PFSK-1 (cell line): ENCODE measurements at regions not wholly inside any gene's neighbourhood (a gene's known extent, or its start where the extent isn't known, plus 50 kb on each side); places are given as distances from the start of the nearest gene placed in this dataset.

Source experiments
- POLR2AphosphoS5 ChIP-seq: IDR thresholded peaks from 2 replicates; pipeline ENCODE4 v1.6.1; 2012; ENCODE audit warnings: low read depth, mild to moderate bottlenecking, control low read depth, low read length, moderate library complexity
- SIN3A ChIP-seq: IDR thresholded peaks from 2 replicates; pipeline ENCODE4 v1.6.1; 2012; ENCODE audit warnings: mild to moderate bottlenecking, low read length, moderate library complexity, borderline replicate concordance; ENCODE audit not compliant: insufficient read depth
- TAF1 ChIP-seq: IDR thresholded peaks from 2 replicates; pipeline ENCODE4 v1.6.1; 2012; ENCODE audit warnings: low read length, control low read depth, borderline replicate concordance; ENCODE audit not compliant: insufficient read depth
- TF ChIP-seq, protein P1 (sequence below), 2 experiments: IDR thresholded peaks; 2 replicates each; pipeline versions ENCODE4 v1.6.1 to v1.8.0; 2011 to 2012; ENCODE audit warnings: low read depth in 2 of 2, low read length in 2 of 2, control low read depth in 1 of 2, inconsistent platforms in 1 of 2, mild to moderate bottlenecking in 1 of 2, moderate library complexity in 1 of 2; ENCODE audit not compliant: insufficient read depth in 1 of 2

GRCh38 chr2:12824778-12825379 lies 108.1 kb downstream of the TRIB2 start:
- no peak; the same call in 1 of the 2 replicates for TF ChIP-seq POLR2AphosphoS5
- no peak for TF ChIP-seq TAF1
- TF ChIP-seq, protein P1, sequence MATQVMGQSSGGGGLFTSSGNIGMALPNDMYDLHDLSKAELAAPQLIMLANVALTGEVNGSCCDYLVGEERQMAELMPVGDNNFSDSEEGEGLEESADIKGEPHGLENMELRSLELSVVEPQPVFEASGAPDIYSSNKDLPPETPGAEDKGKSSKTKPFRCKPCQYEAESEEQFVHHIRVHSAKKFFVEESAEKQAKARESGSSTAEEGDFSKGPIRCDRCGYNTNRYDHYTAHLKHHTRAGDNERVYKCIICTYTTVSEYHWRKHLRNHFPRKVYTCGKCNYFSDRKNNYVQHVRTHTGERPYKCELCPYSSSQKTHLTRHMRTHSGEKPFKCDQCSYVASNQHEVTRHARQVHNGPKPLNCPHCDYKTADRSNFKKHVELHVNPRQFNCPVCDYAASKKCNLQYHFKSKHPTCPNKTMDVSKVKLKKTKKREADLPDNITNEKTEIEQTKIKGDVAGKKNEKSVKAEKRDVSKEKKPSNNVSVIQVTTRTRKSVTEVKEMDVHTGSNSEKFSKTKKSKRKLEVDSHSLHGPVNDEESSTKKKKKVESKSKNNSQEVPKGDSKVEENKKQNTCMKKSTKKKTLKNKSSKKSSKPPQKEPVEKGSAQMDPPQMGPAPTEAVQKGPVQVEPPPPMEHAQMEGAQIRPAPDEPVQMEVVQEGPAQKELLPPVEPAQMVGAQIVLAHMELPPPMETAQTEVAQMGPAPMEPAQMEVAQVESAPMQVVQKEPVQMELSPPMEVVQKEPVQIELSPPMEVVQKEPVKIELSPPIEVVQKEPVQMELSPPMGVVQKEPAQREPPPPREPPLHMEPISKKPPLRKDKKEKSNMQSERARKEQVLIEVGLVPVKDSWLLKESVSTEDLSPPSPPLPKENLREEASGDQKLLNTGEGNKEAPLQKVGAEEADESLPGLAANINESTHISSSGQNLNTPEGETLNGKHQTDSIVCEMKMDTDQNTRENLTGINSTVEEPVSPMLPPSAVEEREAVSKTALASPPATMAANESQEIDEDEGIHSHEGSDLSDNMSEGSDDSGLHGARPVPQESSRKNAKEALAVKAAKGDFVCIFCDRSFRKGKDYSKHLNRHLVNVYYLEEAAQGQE (IDR thresholded peaks at IDR 0.05; ENCODE audit: insufficient read depth in 1 of 2, low read depth in 2 of 2, low read length in 2 of 2): no peak
- TF ChIP-seq SIN3A: no peak
